ENCODE measurements at regions not wholly inside any gene's neighbourhood (a gene's known extent, or its start where the extent isn't known, plus 50 kb on each side); places are given as distances from the start of the nearest gene placed in this dataset.

- TF ChIP-seq POLR2A (IDR thresholded peaks at IDR 0.05; ENCODE audit: extremely low read depth, insufficient read length): no peak
- TF ChIP-seq CTCF (IDR thresholded peaks at IDR 0.05; ENCODE audit: low read depth, low read length): no peak
- no peak for TF ChIP-seq MAX (IDR thresholded peaks at IDR 0.05; ENCODE audit: low read depth, low read length)
- TF ChIP-seq MYC (IDR thresholded peaks at IDR 0.05; ENCODE audit: low read depth, low read length): no peak
Observed at GRCh38 chr16:26542198-26542597, 524.5 kb upstream of the C16orf82 start.
